Renal pelvis (tissue), 1 donor: ENCODE measurements at regions not wholly inside any gene's neighbourhood (a gene's known extent, or its start where the extent isn't known, plus 50 kb on each side); places are given as distances from the start of the nearest gene placed in this dataset.
"Not testable (repeated sequence)": the region's sequence is repeated elsewhere in the genome, so short reads cannot be mapped to it uniquely, and the experiment has no call there.

Experiments
- DNase-seq: peaks from one replicate; pipeline ENCODE4 v3.0.0-alpha.2; 2013

GRCh38 chr2:133624551-133624950, 56.3 kb upstream of the NCKAP5 start:
- no peak for DNase-seq

GRCh38 chr2:133627741-133628140, 59.5 kb upstream of the NCKAP5 start:
- DNase-seq, result no peak

- no peak for DNase-seq
Measured at GRCh38 chr2:133633309-133633708, 65.0 kb upstream of the NCKAP5 start.

GRCh38 chr2:133633881-133634409, 65.7 kb upstream of the NCKAP5 start:
- no peak for DNase-seq

GRCh38 chr2:133635131-133635530, 66.9 kb upstream of the NCKAP5 start:
- no peak for DNase-seq

- no peak for DNase-seq
Measured at GRCh38 chr2:133636287-133636686, 68.0 kb upstream of the NCKAP5 start.

- no peak for DNase-seq
Measured at GRCh38 chr2:133640103-133640502, 71.8 kb upstream of the NCKAP5 start.

- peak; percentile 4 for DNase-seq
Measured at GRCh38 chr2:133641497-133641896, 73.2 kb upstream of the NCKAP5 start.

GRCh38 chr2:133641942-133642725, 73.9 kb upstream of the NCKAP5 start:
- no peak for DNase-seq

- no peak for DNase-seq
Measured at GRCh38 chr2:133642791-133643191, 74.5 kb upstream of the NCKAP5 start.

GRCh38 chr2:133643863-133644262, 75.6 kb upstream of the NCKAP5 start:
- DNase-seq, result no peak

GRCh38 chr2:133644846-133645245, 76.6 kb upstream of the NCKAP5 start:
- no peak for DNase-seq

GRCh38 chr2:133647386-133647785, 79.1 kb upstream of the NCKAP5 start:
- DNase-seq, result not testable (repeated sequence)

- no peak for DNase-seq
Measured at GRCh38 chr2:133651861-133652260, 83.6 kb upstream of the NCKAP5 start.

- no peak for DNase-seq
Measured at GRCh38 chr2:133652398-133652797, 84.1 kb upstream of the NCKAP5 start.

- no peak for DNase-seq
Measured at GRCh38 chr2:133653056-133653455, 84.8 kb upstream of the NCKAP5 start.

- no peak for DNase-seq
Measured at GRCh38 chr2:133654949-133655348, 86.7 kb upstream of the NCKAP5 start.

- no peak for DNase-seq
Measured at GRCh38 chr2:133655610-133656009, 87.3 kb upstream of the NCKAP5 start.

GRCh38 chr2:133657591-133657990, 89.3 kb upstream of the NCKAP5 start:
- no peak for DNase-seq

- no peak for DNase-seq
Measured at GRCh38 chr2:133658020-133658903, 90.0 kb upstream of the NCKAP5 start.

GRCh38 chr2:133660510-133660909, 92.2 kb upstream of the NCKAP5 start:
- DNase-seq, result no peak

- DNase-seq, result no peak
Measured at GRCh38 chr2:133661392-133661791, 93.1 kb upstream of the NCKAP5 start.

GRCh38 chr2:133666621-133667020, 98.4 kb upstream of the NCKAP5 start:
- DNase-seq, result no peak
